SKM-1 (cell line): ENCODE measurements at regions not wholly inside any gene's neighbourhood (a gene's known extent, or its start where the extent isn't known, plus 50 kb on each side); places are given as distances from the start of the nearest gene placed in this dataset.

Experiments used
- DNase-seq: peaks from one replicate; lab custom pipeline; 2025; ENCODE audit not compliant: unreplicated experiment; lab: John Stamatoyannopoulos, UW

DNA sequence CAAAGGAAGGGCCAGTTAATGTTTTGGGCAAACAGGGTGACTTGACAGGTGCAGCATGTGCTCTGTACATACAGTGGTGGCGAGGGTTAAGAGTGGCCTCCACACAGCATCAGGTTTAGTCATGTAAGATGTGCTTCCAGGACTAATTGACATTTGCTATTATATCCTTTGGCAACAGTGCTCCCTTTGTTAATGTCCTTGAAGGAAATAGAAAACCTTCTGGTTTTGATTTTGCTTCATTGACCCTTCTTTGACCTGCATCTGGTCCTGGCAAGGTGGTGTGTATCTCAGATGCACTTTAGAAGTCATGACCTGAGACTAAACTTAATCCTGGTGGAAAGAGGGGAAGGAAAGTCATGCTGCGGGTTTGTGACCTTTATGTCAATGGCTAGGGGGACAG, 440.0 kb downstream of the ENC1 start:
- DNase-seq: no peak

DNA sequence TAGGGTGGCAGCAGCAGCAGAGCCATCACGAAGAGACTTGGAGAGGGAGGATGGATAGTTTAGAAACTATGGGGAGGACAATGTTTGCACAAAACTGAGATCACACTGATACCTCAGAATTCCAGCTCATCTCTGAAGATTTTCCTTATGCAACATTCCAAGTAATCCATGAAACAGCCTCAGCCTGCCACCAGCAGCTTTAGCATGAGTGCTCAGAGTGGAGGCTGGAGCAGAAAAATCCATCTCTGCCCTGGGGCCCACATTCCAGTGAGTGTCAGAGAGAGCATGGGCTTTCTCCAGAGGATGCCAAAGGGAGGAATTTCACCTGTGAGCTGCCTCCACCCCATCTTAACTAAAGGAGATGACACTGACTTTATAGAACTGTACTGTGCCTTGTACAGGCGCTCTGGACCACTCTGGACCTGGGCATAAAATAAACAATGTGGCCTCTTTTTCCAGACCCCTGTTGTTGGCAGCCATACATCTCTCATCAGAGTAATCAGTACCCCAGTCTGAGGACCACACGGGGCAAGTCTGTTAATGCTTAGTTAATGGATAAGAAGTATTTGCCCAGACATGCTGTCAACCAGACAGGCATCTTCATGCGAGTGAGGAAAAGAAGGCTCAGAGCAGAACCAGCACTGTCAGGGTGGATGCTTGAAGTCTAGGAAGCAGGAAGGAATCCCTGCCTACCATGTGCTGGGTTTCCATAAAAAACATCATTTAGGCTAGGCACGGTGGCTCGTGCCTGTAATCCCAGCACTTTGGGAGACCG, 440.9 kb downstream of the ENC1 start:
- DNase-seq: no peak

DNA sequence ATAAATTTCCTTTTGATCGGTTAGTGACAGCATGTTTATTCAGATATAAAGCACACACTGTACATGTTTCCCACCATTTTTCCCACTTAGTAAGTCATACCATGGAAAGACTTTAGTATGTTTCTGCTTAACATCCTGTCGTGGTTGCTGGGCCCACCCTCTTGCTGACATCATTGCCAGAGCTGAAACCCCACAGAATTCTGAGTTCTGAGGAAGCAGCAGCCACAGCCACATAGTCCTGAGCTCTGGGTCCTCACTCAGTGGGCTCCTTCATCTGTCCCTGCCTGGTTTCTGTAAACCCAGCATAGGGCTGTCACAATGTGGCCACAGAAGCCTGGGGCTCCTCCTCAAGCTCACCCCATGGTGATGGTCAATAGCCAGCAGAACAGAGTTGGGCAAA, 441.5 kb downstream of the ENC1 start:
- no peak for DNase-seq

DNA sequence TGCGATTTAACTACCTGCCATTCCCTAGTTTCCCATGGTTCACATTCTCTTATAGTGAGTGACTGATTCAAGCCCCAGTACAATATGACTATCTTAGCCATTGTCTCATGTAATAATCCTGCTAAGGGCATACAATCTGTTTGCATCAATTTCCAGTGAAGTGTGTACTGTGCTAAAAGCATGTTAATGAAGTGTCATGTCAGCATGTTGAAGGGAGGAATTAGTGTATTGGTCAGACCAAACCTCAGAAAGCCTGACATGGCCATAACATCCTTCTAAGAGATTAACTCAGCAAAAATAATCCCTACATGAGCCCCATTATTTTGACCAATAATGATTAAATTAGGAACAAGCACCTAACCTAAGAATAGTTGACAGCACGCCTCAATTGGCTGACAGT, 442.4 kb downstream of the ENC1 start:
- no peak for DNase-seq

DNA sequence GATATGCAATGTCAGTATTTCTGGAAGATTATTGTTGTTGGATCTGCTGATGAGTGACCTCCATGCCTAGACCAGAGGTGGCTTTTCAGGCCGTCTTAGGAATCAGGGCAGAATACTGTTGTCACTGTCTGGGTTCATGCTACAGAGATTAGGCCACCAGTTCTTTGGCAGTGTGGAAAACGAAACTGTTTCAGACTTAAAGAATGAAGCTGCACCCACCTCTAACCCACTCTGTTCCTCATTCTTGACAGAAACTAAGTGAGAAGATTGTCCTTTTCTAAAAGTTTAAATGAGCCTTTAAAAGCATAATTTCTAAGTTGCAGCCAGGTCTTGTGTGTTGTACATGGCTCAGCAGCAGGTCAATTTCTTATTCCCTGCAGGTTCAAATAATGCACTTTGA, 444.3 kb downstream of the ENC1 start:
- no peak for DNase-seq

DNA sequence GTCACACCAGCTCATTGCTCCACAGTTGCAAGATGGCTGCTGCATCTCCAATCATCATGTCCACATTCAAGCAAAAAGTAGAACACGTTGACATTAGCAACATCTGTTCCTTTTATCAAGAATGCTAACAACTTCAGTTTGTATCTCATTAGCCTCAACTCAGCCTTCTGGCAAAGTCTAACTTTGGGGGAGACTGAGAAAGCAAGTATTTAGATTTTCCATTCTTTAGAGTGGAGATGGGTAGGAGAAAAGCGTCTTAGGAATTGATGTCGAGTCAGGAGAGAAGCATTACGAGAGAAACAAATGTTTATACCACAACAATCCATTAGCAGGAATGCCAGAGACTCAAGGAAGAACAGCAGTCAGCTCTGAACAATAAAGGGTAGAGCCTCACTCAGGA, 446.3 kb downstream of the ENC1 start:
- no peak for DNase-seq

DNA sequence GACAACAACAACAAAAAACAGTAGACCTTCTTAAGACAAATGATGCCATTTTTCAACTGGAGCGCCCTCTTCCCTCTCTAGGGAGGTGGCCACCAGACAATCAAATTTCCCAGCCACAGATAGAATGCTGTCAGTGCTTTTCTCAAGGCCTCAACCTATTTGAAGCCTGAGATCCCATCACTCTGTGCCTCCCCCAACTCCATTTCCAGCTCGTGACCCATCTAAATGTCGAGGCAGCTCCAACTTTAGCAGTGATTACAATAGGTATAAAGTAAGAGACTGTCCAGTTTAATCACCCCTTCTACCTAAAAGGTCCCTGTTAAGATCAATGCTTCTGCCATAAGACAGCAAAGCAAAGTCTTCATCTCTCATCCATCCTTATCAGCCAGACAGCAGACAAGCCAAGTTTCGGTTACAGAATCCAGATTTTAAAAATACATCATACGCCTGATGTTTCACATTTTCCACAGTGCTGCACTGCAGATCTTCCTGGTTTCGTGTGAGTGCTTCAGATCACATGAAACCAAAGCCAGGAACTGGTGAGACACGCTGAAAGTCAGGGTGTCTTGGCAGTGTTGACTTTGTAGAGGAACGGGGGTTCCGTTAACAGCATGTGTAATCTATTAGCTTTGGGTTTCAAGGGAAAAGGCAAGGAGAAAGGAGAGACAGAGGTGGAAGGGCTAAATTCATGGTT, 447.8 kb downstream of the ENC1 start:
- no peak for DNase-seq

DNA sequence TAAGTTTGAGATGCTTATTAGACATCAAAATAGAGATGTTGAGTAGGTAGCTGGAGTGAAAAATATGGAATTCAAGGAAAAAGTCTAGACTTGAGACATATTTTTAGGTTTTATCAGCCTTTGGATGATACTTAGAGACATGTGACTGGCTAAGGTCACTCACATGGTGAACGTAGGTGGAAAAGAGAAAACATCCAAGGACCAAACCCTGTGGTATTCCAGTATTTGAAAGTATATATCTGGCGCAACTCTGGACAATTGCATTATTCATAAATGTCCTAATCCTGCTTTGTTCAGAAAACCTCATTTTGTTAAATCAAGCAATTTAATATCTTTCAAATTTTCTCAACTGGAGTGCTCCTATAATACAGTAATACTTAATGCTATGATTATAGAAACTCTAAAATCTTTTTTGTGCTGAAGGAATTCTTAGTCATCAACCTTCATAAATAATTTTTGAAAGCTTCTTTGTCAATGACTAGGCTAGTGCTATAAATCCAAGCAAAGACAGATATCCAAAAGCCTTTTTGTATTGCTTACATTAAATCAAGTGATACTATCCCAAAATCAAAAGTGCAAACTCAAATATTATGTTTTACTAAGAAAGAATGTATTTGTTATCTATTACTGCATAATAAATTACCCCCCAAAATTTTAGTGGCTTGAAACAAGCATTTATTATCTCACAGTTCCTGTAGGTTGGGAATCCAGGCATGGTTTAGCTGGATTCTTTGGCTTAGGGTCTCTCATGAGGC, 452.0 kb downstream of the ENC1 start:
- DNase-seq: no peak

DNA sequence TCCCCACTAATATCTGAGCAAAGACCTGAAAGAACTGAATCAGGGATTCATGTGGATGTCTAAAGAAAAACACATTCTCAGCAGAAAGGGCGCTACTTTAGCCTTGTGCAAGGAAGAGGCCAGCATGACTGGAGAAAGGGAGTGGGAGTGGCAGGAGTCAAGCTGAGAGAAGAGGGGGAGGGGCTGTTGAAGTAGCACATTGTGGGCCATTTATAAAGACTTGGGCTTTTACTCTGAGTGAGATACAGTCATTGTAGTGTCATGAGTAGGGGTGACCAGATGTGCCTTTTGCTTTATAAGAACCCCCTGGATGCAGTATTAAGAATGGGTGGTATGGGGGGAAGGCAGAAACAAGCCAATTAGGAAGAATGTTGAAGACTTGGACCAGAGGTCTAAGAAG, 452.8 kb downstream of the ENC1 start:
- no peak for DNase-seq

DNA sequence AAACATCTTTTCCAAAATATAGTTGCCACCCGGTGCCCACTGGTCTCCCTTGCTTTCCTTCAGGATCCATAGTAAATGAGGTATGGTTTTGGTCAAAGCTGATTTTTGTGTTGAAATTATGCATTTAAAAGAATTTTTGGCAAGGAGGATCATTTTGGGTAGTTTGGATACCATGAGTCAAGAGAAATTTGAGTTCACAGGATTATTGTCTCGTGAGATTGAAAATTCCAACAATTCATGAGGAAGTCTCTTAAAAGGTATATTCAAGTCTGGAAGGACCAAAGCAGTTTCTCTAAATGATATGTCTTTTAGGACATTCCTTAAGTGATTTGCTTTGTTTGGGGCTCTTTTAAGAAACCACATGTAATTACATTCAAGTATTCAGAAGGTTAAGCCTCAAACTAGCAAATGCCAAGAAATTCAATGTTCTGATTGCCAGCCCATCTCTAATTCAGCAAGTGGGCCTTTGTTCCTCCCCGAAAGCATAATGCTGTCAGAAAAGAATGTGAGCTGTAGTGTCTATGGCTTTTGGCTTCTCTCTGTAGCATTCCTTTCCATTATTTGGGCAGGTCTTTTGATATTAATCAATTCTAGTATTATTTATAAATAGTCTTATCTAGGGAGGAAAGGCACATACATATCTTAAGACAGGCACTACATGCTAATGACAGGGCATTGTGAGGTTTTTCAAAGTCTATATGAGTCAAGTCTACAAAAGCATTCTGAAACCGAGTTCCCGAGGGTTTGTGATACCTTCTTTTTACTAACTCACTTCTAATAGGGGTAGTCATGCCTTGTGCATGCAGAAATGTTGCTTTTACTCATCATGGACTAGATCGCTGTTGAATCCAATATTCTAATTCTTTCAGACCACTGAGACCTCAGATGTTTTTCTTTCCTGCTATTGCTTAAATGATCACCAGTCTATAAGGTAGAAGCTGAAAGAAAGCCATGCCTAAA, 453.9 kb downstream of the ENC1 start:
- no peak for DNase-seq

DNA sequence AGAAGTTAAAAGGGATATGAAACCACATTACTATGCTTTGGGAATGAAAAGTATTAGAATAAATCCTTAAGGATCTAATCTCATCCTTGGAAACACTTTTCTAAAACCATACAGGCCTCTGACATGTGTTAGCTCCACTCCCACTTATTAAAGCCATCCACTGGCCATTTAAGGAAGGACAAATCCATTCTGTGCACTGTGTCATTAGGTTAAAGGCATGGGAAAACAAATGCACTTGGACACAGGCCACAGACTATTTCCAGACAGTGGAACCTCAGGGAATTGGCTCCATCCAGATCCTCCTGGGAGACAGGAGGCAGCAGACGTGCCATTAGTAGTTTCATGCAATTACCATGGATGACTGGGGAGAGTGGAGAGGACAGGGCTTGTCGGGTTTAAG, 454.9 kb downstream of the ENC1 start:
- DNase-seq: no peak

DNA sequence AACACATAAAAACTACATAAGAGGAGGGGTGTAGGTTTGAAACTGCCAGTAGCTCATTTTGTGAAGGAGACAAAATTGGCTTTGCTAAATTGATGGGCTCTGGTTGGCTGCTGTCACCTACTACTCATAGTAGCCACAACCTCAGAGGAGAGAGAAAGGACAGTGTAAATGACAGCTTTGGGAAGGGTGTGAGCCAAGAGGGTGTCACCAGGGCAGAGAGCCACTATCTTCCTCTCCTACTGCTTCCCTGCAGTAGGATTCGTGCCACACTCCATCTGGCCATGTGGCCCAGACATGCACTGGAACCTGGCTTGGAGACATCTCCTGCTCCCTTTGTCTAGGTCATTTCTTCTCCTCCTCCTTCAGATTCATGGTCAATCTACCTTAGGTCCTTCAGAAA, 455.9 kb downstream of the ENC1 start:
- DNase-seq: no peak

DNA sequence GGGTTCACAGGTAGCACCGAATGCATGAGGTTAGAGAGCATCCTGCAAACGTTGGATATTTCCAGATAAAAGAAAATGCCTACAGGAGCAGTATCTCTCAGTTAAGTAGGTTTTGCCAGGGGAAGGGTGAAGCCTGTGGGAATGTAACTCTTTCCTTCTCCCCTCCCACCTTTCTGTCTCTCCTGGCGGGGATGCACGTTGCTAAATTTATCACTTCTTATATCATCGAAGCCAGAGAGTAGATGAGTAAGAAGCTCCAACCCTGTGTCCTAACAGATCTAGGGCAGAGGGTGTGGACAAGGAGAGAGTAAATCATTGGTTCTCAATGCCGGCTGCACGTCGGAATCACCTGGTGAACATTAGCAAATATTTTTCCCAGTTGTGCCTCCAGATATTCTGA, 457.5 kb downstream of the ENC1 start:
- no peak for DNase-seq

DNA sequence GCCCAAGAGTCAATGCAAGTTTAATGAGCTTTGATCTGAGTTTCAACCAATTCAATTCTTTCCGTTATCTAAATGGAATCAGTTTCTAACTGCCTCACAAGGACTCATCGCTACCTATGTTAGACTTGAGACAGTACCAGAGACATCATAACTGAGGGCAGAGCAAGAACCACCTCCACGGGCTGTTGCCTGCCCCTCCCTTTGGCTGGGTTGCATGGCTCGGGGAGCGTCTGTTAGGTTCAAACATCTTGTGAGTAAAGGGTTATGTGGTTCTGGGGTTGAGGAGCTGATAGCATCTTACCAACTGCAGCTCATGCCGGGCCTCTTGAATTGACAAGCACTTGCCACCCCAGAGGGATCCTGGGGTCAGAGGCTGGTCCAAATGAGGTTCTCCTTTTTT, 457.9 kb downstream of the ENC1 start:
- DNase-seq: no peak

DNA sequence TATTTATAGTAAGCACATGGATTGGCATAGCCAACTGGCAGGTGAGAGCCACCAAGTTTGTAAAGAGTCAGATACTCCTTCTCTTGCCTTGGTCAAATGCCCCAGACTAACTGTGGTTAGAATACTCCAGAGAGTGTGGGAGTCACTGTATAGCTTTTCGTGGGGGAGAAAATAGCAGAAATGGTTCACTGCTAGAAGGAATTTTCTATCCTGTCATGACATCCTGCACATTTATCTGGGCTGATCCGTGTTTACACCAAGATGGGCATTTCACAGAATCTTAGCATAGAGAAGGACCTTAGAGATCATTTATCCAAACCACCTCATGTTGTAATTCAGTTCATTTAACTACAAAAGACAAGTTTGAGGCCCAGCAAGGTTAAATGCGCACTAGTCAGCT, 460.8 kb downstream of the ENC1 start:
- no peak for DNase-seq

DNA sequence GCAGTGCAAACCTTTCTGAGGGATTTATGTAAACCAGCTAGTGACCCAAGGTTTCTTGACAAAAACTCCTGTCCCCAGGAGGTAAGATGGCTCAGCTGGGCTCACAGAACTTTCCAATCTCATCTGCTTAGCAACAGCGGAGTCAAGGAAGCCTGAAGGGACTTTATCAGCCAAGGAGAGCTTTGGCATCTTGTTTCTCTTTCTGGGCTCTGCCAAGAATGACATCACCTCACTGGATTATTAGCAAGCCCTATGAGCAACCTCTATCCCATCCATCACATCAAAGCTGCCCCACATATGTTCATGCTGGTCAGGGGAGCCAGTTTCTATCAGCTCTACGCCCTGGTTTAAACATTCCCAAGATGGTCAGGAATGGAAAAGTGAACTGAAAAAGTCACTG, 461.3 kb downstream of the ENC1 start:
- no peak for DNase-seq

DNA sequence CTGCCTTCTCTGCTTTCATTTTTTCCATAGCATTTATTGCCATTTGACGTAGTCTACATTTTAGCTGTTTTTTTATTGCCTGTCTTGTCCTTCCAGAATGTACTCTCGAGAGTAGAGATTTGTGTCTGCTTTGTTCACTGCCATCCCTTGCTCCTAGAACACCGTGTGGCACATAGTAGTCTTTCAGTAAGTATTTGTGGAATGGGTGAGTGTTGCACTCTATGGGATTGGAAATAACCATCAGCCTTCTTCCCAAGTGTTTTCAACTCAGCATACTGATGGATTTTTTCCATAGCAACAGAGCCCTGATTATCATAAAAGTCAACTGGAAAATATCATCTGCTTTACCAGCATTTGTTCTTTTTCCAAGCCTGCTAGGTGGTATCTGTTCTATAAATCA, 462.6 kb downstream of the ENC1 start:
- DNase-seq: no peak

DNA sequence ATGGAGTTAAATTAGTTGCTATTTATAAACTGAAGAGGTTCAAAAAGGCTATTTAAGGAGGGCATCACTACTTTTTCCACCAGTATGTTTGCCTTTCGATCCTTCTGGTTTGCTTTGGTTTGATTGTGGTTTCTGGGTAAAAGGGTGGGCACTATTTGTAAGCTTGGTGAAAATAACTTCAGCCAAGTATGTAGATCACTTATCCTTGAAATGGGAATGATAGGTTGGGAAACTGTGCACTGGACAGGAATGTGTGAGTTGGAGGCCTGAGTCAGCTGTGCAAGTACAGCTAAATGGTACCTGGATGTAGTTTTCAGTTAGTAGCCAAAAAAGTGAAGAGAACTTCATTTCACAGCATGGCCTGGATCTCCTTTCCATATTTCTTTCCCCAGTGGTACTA, 466.2 kb downstream of the ENC1 start:
- no peak for DNase-seq

DNA sequence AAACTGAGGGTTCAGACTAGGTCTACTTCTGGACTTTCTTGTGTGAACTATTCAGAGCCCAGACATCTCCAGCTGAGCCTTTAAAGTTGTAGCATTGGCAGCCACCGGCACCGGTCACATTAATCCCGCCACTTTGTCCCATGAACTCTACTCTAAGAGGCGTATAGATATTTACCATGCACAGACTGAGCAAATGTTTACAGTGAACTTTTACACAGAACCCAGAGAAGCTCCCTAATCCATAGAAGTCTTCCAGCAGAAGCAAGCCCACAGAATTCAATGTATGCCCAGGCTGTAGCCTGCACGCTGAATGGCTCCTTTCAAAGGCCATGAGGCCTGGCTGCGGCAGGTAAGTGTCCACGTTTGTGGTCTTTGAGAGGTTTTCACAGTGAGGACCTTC, 466.9 kb downstream of the ENC1 start:
- DNase-seq: no peak

DNA sequence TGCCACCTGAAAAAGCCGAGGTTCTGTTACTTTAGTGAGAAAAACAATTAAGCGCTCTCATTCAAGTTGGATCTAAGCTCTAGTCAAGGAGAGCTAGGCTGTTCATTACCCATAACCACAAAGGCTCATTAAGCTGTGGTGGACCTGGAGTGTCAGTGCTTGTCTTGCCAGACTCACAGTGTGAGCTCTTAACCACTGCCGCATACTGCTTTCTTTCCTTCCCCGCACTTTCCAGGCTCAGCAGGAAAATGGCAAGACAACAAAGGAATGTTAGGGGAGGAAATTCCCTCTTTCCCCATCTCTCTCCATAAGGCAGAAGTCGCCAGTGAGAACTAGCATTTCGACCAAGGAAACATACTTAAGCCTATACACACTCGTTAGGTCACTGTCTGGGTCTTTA, 467.3 kb downstream of the ENC1 start:
- DNase-seq: no peak

DNA sequence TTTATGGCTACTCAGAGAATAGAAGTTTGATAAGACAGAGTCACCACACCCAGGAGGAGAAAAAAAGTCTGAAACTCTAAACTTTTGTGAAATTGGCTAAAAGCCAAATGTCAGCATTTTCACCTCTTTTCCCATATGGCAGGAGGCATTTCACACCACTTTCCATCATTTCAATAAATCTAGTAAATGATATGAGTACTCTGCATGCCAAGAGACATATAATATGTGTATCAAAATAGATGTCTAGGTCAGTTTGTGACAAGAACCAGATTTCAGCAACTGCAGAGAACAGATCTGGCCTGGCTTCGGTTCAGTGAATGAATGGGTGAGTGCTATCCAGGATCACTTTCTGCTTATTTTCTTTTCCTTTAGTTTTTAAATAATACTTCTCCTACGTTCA, 470.8 kb downstream of the ENC1 start:
- no peak for DNase-seq
